ENCODE measurements at regions not wholly inside any gene's neighbourhood (a gene's known extent, or its start where the extent isn't known, plus 50 kb on each side); places are given as distances from the start of the nearest gene placed in this dataset.
"Not testable (repeated sequence)": the region's sequence is repeated elsewhere in the genome, so short reads cannot be mapped to it uniquely, and the experiment has no call there.

DNA sequence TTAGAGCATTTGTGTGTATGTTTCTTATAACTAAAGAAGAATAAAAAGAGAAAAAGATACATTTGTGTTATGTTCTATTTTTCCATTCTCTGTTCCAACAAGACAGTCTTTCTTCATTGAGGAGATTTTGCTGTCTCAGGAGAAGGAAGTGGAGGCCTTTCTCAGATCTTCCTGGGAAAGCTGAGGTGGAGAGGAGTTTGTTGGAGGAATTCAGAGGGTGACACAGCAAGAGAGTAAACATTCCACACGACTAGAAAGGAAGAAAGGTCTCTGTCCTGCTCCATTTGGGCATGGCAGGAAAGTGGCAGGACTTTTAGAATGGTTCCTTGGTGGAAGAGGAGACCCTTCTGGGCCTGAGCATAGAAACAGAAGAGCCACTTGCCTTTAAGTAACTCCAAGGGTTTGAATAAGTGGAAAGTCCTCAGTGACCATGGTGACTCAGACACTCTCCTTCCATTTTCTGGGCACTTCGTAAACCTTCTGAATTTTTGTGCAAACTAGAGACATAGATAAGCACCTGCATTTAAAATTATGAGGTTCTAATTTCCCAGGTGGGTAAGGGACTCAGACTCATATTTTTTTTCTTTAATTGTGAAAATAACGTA, 52.3 kb upstream of the COL5A2 start:
- intact Hi-C loops (cut with DNase I): no loop called here

DNA sequence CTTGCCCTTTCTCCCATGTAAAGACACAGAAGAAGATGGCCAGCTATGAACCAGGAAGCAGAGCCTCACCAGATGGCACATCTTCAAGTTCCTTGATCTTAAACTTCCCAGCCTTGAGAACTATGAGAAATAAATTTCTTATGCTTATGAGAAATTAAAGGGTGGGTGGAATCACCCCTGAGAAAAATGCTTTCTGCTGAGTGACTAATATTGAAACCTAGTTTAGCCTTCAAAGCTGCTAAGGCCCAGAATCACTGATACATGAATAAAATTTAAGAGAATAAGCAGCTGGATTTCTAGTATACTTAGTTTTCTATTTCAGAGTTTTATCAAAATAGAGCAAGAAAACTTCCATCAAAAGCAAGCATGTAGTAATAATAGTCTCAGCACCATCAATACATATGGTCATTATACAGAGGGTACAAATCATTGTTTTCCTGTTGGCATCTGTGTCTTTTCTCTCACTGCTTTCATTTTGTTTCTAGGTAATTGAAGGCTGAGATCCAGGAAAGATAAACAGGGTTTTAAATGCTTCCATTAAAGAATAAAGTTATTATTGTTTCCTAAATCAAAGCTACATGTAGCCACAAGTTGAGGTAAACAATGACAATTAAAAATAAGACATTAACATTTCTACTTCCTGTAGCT, 53.3 kb upstream of the COL5A2 start:
- intact Hi-C loops (cut with DNase I): no loop called here
- DNase-seq (ENCODE audit: low spot score): no peak

More for the DNA sequence above, 52.3 kb upstream of the COL5A2 start:
- DNase-seq (ENCODE audit: low spot score): no peak

DNA sequence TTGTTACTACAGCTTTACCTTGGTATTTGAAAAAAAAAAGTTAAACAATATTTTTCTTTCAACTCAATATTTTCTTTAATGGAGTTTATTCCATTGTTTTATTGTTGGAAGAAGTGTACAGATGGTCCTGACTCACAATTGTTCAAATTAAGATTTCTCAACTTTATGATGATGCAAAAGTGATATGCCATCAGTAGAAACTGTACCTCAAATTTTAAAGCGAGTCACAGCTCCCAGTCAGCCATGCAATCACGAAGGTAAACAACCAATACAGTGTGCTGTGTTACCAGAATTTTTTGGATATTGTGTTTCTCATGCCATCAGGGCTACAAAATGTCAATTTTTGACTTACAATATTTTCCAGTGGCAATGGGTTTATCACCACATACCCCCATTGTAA, 54.0 kb upstream of the COL5A2 start:
- intact Hi-C loops (cut with DNase I): no loop called here
- no peak for DNase-seq (ENCODE audit: low spot score)

DNA sequence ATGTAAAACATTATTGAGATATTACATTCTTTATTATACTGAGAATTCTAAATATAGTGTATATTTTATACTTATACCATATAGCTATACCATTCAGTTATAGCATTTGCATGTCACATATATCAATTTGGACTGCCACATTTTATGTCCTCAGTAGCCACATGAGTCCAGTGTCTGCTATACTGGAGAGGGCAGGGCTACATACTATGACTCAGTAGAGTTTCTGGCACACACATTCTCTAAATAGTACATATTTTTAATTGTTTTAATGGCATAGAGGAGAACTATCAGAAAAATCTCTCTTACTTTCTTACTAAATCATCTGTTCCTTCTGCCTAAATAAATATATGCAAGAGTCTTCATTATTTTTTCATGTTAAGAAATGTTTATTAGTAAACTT, 55.4 kb upstream of the COL5A2 start:
- intact Hi-C loops (cut with DNase I): no loop called here
- no peak for DNase-seq (ENCODE audit: low spot score)

DNA sequence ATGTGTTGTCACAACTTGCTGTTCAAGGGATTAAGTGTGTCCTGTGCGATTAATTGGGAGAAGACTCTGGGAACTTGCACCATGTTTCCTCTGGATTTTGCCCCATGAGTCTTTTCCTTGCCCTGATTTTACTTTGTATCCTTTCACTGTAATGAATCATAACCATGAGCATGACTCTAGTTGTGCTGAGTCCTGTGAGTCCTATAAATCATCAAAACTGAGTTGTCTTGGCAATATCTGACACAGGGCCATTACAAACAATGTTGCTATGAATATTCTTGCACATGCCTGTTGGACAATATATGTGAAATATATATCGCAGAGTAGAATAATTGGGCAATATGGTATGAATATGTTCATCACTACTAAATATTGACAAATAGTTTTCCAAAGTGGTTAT, 56.5 kb upstream of the COL5A2 start:
- intact Hi-C loops (cut with DNase I): no loop called here
- DNase-seq (ENCODE audit: low spot score): no peak

DNA sequence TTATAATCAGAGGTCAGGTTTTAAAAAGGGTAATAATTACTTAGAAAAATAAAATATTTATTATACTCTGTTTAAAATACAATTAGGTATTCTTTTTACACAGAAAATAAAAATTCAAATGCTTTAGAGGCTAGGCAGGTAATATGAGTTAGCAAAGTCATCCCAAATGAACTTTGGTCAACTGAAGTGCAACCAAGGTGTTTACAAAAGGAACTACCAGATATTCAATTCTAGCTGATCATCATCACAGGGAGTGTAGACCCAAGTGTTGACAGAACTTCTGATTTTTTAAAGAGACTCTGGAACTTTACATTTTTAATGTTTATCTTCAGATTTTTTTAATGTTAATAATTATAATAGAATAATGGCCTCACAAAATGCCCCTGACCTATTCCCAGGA, 59.3 kb upstream of the COL5A2 start:
- intact Hi-C loops (cut with DNase I): no loop called here
- no peak for DNase-seq (ENCODE audit: low spot score)

DNA sequence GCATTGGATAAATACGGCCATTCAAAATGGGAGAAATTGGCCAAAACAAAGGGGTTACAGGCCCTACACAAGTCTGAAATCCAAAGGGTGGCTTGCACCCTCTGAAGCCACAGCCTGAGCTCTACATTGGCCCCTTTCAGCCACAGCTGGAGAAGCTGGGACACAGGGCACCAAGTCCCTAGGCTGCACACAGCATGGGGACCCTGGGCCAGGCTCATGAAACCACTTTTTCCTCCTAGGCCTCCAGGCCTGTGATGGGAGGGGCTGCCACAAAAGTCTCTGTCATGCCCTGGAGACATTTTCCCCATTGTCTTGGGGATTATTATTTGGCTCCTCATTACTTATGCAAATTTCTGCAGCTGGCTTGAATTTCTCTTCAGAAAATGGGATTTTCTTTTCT, 64.3 kb upstream of the COL5A2 start:
- intact Hi-C loops (cut with DNase I); DNase-seq (ENCODE audit: low spot score): not testable (repeated sequence)

DNA sequence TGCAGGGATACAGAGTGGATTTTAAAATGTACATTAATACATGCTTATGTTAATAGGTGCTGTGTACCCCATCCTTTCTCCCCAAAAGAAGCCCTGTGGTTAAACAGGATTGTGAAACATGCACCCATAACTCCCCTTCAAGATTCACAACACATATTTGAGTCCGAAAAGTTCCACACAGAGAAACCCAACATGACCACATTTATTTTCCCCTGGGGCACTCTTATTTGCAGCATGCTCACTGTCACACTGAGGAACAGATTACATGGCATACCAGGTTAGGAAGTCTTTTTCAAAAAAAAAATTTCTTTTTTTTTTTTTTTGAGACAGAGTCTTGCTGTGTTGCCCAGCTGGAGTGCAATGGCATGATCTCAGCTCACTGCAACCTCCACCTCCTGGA, 67.7 kb upstream of the COL5A2 start:
- no peak for DNase-seq (ENCODE audit: low spot score)
- intact Hi-C loops (cut with DNase I): no loop called here

DNA sequence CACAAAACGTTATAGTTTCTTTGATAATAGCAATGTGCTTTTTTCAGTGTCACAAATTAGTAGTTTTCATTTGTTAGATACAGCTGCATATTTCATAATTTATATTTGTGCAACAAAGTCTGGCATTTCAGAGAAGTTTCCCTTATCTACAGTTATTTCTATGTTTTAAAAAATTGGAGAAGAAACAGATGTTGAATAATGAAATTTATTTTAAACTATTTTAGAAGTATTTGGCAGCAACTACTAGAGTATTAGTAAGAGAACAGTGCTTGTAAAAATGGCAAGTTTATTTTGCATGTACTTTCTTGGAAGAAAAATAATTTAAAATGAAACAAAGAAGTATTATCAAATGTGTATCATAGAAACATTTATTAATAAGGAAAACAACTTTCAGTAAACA, 68.6 kb upstream of the COL5A2 start:
- intact Hi-C loops (cut with DNase I): no loop called here
- no peak for DNase-seq (ENCODE audit: low spot score)

DNA sequence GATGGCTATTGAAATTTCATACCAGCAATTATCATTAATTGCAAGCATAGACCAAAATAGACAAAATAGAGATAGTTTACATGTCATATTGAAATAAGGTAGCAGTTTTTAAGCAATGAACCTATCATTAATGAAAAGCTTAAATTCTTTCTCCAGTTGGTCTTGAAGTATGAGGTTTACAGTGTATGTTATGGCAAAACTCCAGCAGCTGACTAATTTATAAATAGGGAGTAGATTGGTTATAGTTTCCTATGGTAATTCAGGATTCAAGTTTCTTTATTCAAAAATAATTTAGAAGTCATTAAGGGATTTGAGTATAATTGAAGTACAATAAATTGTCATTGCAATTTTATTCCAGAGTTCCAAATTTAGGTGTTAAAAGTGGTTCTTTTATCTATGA, 69.6 kb upstream of the COL5A2 start:
- intact Hi-C loops (cut with DNase I): no loop called here
- no peak for DNase-seq (ENCODE audit: low spot score)

DNA sequence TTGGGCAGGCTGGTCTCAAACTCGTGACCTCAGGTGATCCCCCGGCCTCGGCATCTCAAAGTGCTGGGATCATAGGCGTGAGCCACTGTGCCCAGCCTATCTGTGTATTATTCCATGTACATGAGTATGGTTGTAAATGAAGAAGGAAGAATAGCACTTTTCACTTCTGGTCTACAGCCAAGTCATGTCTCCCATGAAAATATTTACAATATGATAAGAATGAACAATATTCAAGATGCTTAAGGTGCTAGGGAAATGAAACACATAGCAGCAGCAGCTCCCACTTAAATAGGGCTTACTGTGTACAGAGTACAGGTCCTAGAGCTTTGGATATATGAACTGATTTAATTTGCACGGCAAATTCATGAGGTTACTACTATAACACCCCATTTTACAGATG, 70.3 kb upstream of the COL5A2 start:
- no peak for DNase-seq (ENCODE audit: low spot score)
- intact Hi-C loops (cut with DNase I): no loop called here

DNA sequence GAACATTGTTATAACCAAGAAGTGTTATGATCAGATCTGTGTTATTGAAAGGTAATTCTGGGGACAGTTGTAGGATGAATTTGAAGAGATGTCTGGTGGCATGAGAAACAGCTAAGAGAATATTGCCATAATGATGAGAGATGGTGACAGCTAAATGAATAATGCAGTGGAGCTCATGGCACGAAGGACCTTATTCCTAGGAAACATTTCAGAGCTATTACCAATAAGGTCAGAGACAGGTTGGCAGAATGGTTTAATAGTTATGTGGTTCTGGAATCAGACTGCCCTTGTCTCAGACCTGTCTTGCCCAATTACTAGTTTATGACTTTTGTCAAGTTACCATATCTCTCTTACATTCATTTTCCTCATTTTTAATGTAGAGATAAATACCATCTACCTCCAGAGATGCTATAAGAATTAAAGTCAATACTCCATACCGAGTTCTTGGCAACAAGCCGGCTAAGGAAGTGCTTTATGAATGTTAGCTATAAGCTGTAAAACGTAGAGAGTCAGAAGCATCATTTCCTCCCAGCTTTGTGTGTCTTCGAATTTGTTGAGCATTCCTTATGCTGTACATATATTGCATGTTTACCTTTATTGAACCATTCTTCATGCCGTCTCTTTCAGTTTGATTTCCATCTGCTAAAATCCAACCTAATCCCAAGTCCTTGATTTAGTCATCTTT, 73.6 kb upstream of the COL5A2 start:
- no peak for DNase-seq (ENCODE audit: low spot score)
- intact Hi-C loops (cut with DNase I): no loop called here

DNA sequence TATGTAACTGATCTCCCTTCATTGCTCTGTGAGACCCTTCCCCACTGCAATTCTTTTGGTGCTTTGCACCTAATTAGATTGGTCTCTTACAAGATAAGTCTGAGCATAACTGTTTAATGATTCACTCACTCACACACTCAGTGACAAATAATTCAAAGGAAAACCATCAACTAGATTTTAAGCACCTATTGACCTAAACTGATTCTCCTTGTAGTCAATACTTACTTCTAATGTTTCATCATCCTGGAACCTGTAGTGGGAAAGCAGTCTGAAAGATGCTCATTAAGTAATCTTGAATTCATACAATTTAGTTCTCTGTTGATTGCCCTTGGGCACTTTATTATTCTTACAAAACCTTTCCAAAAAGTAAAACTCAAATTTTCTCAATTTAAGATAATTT, 74.3 kb upstream of the COL5A2 start:
- intact Hi-C loops (cut with DNase I): no loop called here
- DNase-seq (ENCODE audit: low spot score): no peak

DNA sequence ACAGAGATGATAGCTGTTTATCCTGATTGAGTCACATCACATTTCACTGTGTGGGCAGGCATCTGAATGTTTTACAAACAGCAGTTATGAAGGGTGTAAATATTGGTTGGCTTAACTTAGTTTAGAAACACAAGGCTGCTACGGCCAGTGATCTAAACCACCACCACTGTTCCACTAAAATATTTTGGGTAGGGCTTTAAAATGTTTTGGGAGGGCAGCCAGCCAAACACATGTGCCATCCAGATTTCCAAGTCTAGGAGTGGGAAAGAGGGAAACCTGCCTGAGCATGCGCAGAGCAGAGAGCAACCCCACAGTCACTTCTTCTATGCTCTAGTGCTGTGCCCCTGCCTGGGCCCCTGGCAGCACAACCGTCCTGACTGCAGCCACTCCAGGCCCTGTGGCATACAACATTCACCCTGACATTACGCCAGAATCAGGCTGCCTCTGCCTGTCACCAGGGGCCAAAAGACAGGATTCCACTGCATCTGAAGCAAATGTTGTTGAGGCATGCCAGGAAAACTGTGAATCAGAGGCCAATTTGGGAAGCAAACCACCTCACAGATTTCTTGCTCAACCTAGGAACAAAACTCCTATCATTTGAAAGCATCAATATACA, 74.8 kb upstream of the COL5A2 start:
- peak; percentile 75 for DNase-seq (ENCODE audit: low spot score)
- intact Hi-C loops (cut with DNase I): no loop called here

DNA sequence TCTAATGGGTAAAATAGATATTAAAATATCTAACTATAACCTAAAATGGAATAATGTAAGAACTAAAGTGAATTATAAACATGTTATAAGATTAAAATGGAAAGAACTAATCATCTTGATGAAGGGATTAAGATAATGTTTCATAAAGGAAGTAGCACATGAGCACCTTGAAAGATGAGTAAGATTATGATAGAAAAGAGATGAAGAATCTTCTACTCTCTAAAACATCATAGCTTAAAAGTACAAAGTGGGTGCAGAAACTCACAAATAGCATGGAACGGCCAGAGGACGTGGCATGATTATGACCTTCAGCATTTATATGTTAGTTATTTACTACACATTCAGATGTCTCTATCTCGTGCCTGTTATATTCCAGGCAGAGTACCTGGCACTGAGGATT, 76.2 kb upstream of the COL5A2 start:
- no peak for DNase-seq (ENCODE audit: low spot score)
- intact Hi-C loops (cut with DNase I): no loop called here

DNA sequence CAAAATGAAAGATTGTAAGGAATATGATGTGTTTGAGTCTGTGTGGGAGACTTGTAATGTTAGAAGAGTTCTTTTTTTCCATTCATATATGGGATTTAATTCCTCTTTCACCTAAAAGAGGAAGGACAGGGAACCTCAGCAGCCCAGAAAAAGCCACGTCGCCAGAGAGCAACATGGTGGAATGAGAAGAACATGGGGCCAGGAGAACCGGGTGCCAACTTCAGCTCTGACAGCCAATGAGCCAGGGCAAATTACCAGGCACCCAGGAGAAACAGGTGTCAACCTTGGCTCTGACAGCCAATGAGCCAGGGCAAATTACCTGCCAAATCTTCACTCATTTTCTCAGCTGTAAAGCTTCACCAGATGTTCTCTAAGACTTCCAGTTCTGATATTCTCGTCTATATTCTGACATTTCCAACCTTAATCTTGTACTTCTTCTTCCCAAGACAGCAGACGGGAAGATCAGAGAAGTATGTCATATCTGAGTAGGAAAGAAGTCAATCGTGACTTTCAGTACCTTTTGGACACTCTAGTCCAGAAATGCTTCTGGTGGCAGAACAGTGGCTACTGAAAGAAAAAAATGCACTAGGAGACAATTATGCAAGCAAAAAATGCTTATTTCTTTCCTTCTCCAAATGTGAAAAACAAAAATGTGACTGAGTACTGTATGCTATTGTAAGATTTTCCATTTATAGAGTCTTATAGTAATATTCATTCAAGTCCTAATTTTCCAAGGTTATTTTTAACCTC, 79.2 kb upstream of the COL5A2 start:
- no peak for DNase-seq (ENCODE audit: low spot score)
- intact Hi-C loops (cut with DNase I): no loop called here

DNA sequence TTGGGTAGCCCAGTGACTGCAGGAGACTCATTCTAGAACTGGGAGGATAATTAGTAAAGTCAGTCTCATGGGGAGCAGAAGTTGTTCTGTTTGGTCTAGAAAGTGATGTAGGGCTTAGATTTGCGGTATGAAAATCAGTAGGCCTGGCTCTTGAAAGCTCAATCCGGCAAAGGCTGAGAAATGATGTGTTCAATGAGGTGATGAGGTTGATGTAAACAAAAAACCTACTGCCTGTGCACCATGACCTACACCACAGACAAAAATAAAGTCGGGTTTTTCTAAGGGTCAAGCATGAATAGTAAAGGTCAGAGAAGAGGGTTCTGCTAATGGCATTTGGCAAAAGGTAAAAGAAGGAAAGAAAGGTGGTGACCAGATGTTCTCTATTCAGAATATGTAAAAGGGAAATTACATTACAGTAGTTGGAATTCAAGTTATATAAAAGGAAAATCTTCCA, 80.8 kb upstream of the COL5A2 start:
- intact Hi-C loops (cut with DNase I): no loop called here

DNA sequence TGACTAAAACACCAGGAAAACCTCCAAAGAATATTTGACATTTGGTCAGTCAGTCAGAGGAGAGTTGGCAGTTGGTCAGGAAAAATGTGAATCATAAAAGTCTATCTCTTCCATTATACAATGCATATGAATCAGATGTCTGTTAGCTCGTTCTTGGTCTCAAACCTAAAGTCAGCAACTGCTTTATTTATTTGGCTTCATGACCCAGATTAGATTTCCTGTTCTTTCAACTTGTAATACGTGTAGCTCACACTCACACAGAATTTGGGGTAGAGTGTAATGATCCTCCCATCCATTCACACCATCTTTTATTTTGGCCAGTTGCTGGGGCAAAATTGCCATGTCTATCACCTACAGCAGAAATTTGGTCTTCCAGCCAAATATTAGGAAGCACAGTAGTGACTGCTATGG, 81.9 kb upstream of the COL5A2 start:
- no peak for DNase-seq (ENCODE audit: low spot score)
- intact Hi-C loops (cut with DNase I): no loop called here

More for the DNA sequence above, 80.8 kb upstream of the COL5A2 start:
- no peak for DNase-seq (ENCODE audit: low spot score)

DNA sequence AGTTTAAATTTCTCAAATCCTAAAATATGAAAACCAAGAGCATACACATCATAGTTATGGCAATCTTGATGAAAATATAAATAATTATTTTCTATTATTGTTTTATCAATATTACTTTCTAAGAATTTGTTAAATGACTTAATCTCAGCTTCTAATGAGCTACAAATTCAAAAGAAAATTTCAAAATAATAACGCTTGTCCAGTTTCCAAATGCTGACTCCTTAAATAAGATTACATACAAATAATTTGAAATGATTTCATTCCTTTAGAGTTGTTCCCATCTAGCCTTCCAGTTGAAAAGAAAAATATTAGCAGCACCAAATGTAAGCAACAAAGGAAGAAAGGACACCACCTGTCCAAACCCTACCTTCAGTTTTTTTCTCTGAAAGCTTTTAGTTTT, 82.4 kb upstream of the COL5A2 start:
- intact Hi-C loops (cut with DNase I): no loop called here

DNA sequence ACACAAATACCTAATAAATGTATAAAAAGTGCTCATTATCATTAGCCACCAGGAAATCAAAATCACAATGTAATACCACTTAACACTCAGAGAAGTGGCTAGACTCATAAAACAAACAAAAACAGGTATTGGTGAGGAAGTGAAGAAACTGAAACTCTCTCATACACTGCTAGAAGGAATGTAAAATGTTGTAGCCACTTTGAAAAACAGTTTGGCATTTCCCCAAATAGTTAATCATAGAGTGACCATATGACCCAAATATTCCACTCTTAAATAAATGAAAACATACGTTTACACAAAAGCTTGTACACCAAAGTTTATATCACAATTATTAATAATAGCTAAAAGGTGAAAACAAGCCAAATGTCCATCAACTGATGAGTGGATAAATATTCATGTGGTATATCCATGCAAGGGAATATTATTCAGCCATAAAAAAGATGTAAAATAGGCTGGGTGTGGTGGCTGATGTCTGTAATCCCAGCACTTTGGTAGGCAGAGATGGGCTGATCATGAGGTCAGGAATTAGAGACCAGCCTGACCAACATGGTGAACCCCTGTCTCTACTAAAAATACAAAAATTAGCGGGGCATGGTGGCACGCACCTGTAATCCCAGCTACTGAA, 86.2 kb upstream of the COL5A2 start:
- intact Hi-C loops (cut with DNase I): no loop called here
- no peak for DNase-seq (ENCODE audit: low spot score)

More for the DNA sequence above, 82.4 kb upstream of the COL5A2 start:
- no peak for DNase-seq (ENCODE audit: low spot score)

All from cardiac septum (tissue), 1 donor.